K562 (cell line): ENCODE measurements at regions not wholly inside any gene's neighbourhood (a gene's known extent, or its start where the extent isn't known, plus 50 kb on each side); places are given as distances from the start of the nearest gene placed in this dataset.

Source experiments
- ELF1 ChIP-seq: fragments of 200-800 bp; sonication (Bioruptor generic); IDR thresholded peaks from 2 replicates; pipeline ENCODE4 v1.6.1; 2016; ENCODE audit warnings: missing genetic modification characterization, missing compliant biosample characterization
- EZH2 ChIP-seq: IDR thresholded peaks from 2 replicates; pipeline ENCODE4 v1.6.1; 2012; ENCODE audit warnings: low read depth, mild to moderate bottlenecking, inconsistent platforms, low read length, borderline replicate concordance
- MEF2D ChIP-seq: conservative IDR thresholded peaks from 2 replicates; pipeline ENCODE4 v1.6.1; 2016; ENCODE audit warnings: low read depth, missing genetic modification characterization, missing compliant biosample characterization
- NR1H2 ChIP-seq: sonication (generic); formaldehyde crosslinking; IDR thresholded peaks from 2 replicates; pipeline ENCODE4 v1.4.0; 2020; ENCODE audit warnings: mild to moderate bottlenecking, missing genetic modification reagents
- SMAD3 ChIP-seq: fragments of 450-650 bp; formaldehyde crosslinking; conservative IDR thresholded peaks from 2 replicates; pipeline ENCODE4 v1.4.0; 2020; ENCODE audit warnings: mild to moderate bottlenecking
- SPI1 ChIP-seq: IDR thresholded peaks from 2 replicates; pipeline ENCODE4 v1.6.1; 2011; ENCODE audit warnings: low read depth, low read length, control low read depth, borderline replicate concordance
- TCFL5 ChIP-seq: fragments of 250-450 bp; sonication (Bioruptor Pico); conservative IDR thresholded peaks from 2 replicates; pipeline ENCODE4 v1.6.1; 2021; ENCODE audit warnings: mild to moderate bottlenecking, moderate library complexity, matching md5 sums
- ZC3H4 ChIP-seq: sonication (generic); formaldehyde crosslinking; IDR thresholded peaks from 2 replicates; pipeline ENCODE4 v1.9.0; 2021; ENCODE audit warnings: missing genetic modification reagents, borderline replicate concordance
- ZFP30 ChIP-seq: fragments of 250-450 bp; sonication (Bioruptor Pico); IDR thresholded peaks from 2 replicates; pipeline ENCODE4 v1.8.0; 2022; ENCODE audit warnings: moderate library complexity, mild to moderate bottlenecking, inconsistent platforms, borderline replicate concordance
- ZNF133 ChIP-seq: fragments of 250-450 bp; sonication (Bioruptor Pico); IDR thresholded peaks from 2 replicates; pipeline ENCODE4 v1.4.0; 2020; ENCODE audit warnings: mild to moderate bottlenecking
- TF ChIP-seq, protein P1 (sequence below): IDR thresholded peaks from 3 replicates; pipeline ENCODE4 v1.6.1; 2011; ENCODE audit warnings: borderline replicate concordance, mild to moderate bottlenecking; ENCODE audit not compliant: insufficient read length, insufficient read depth
- TF ChIP-seq, protein P2 (sequence below), 3 experiments: IDR thresholded peaks in 2 of 3; conservative IDR thresholded peaks in 1 of 3; 2 replicates each; pipeline ENCODE4 v1.5.1; 2011 to 2012; ENCODE audit warnings: low read length in 3 of 3, mild to moderate bottlenecking in 3 of 3, control low read depth in 2 of 3, improper control_type of control experiment in 1 of 3, inconsistent platforms in 1 of 3, low read depth in 1 of 3, mixed read lengths in 1 of 3, moderate library complexity in 1 of 3; ENCODE audit not compliant: insufficient read depth in 2 of 3

DNA sequence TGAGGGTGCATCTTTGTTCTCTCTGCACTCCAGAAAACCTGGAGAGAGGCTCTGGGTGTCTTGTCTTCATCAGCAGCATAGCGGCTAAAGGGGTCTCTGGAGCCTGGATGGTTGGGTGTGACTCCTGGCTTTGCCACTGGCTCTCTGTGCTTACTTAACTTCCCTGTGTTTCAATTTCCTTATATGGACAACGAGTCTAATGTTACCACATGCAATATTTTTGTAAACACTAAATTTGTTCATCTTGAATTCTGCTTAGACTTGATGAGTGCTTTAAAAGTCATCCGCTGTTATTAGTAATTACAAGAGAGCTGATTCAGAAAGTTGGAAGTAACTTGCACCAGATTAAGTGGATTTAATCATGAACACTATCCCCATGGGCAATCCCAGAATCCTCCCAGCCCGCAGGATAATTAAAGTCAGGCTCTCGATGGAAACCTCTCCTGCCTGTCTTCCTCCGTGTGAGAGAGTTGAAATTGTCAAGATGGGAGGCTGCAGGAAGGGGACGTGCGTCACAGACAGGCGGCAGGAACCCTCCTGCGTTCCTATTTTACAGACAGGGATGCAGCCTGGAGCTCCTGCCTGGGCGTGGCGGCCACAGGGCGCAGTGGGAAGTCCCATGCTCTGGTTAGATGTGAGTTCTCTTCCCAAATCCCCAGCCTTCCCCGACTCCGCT, 201.2 kb downstream of the TTC8 start:
- TF ChIP-seq MEF2D (tag) (no peak), SMAD3 (CRISPR knock-in tag) (no peak), ZFP30 (CRISPR knock-in tag) (no peak), NR1H2 (CRISPR knock-in tag) (no peak), ELF1 (tag) (no peak), ZNF133 (CRISPR knock-in tag) (no peak), ZC3H4 (no peak), TCFL5 (CRISPR knock-in tag) (no peak), SPI1 (no peak), EZH2 (no peak)
- TF ChIP-seq, protein P1, sequence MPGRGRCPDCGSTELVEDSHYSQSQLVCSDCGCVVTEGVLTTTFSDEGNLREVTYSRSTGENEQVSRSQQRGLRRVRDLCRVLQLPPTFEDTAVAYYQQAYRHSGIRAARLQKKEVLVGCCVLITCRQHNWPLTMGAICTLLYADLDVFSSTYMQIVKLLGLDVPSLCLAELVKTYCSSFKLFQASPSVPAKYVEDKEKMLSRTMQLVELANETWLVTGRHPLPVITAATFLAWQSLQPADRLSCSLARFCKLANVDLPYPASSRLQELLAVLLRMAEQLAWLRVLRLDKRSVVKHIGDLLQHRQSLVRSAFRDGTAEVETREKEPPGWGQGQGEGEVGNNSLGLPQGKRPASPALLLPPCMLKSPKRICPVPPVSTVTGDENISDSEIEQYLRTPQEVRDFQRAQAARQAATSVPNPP = no peak
- TF ChIP-seq, protein P2, sequence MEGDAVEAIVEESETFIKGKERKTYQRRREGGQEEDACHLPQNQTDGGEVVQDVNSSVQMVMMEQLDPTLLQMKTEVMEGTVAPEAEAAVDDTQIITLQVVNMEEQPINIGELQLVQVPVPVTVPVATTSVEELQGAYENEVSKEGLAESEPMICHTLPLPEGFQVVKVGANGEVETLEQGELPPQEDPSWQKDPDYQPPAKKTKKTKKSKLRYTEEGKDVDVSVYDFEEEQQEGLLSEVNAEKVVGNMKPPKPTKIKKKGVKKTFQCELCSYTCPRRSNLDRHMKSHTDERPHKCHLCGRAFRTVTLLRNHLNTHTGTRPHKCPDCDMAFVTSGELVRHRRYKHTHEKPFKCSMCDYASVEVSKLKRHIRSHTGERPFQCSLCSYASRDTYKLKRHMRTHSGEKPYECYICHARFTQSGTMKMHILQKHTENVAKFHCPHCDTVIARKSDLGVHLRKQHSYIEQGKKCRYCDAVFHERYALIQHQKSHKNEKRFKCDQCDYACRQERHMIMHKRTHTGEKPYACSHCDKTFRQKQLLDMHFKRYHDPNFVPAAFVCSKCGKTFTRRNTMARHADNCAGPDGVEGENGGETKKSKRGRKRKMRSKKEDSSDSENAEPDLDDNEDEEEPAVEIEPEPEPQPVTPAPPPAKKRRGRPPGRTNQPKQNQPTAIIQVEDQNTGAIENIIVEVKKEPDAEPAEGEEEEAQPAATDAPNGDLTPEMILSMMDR (IDR thresholded peaks at IDR 0.05 in 2 of 3, conservative IDR thresholded peaks at IDR 0.05 in 1 of 3; ENCODE audit: insufficient read depth in 2 of 3, low read depth in 1 of 3, low read length in 3 of 3) = no peak
